ENCODE measurements at regions not wholly inside any gene's neighbourhood (a gene's known extent, or its start where the extent isn't known, plus 50 kb on each side); places are given as distances from the start of the nearest gene placed in this dataset.

GRCh38 chr22:49446145-49446758, 381.4 kb downstream of the BRD1 start:
- no peak for DNase-seq (ENCODE audit: insufficient read length, low spot score)
- FAIRE-seq: no peak
- TF ChIP-seq POLR2AphosphoS5 (IDR thresholded peaks at IDR 0.05; ENCODE audit: low read depth, low read length) (no peak), SPI1 (IDR thresholded peaks at IDR 0.05; ENCODE audit: low read depth, low read length) (no peak), POLR2A (IDR thresholded peaks at IDR 0.05; ENCODE audit: low read depth, low read length) (no peak), TAF1 (IDR thresholded peaks at IDR 0.05; ENCODE audit: low read depth, low read length) (no peak), POU2F2 (IDR thresholded peaks at IDR 0.05; ENCODE audit: low read depth, low read length) (no peak), PAX5 (IDR thresholded peaks at IDR 0.05; ENCODE audit: insufficient read depth, low read length, severe bottlenecking) (no peak)

- DNase-seq (ENCODE audit: insufficient read length, low spot score): no peak
- FAIRE-seq: no peak
- TF ChIP-seq PAX5 (IDR thresholded peaks at IDR 0.05; ENCODE audit: insufficient read depth, low read length, severe bottlenecking) (no peak), TAF1 (IDR thresholded peaks at IDR 0.05; ENCODE audit: low read depth, low read length) (no peak), POLR2A (IDR thresholded peaks at IDR 0.05; ENCODE audit: low read depth, low read length) (no peak), POU2F2 (IDR thresholded peaks at IDR 0.05; ENCODE audit: low read depth, low read length) (no peak), SPI1 (IDR thresholded peaks at IDR 0.05; ENCODE audit: low read depth, low read length) (no peak), POLR2AphosphoS5 (IDR thresholded peaks at IDR 0.05; ENCODE audit: low read depth, low read length) (no peak)
These were observed 382.9 kb downstream of the BRD1 start for GRCh38 chr22:49444781-49445180.

GRCh38 chr22:49440931-49441330, 386.7 kb downstream of the BRD1 start:
- FAIRE-seq: no peak
- TF ChIP-seq POLR2A (IDR thresholded peaks at IDR 0.05; ENCODE audit: low read depth, low read length) (no peak), POLR2AphosphoS5 (IDR thresholded peaks at IDR 0.05; ENCODE audit: low read depth, low read length) (no peak)
- no peak for DNase-seq (ENCODE audit: insufficient read length, low spot score)

DNA sequence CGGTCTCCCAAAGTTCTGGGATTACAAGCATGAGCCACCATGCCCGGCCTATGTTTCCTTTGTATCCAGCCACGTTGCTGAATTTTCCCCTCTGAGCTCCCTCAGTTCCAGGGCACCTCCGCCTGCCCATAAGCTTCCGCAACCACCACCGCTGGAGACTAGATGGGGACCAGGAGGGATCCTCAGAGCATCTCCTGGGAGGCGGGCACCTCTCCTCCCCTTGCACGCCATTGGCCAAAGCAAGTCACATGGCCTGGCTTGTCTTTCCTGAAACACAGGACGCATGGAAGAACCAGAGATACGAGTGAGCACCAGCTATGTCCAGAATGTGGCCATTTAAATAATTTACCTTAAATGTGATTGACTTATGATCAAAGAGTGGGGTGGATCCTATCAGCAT, 388.3 kb downstream of the BRD1 start:
- DNase-seq (ENCODE audit: insufficient read length, low spot score): no peak
- TF ChIP-seq SPI1 (IDR thresholded peaks at IDR 0.05; ENCODE audit: low read depth, low read length): no peak
- no peak for TF ChIP-seq POLR2AphosphoS5 (IDR thresholded peaks at IDR 0.05; ENCODE audit: low read depth, low read length)
- TF ChIP-seq TAF1 (IDR thresholded peaks at IDR 0.05; ENCODE audit: low read depth, low read length): no peak
- TF ChIP-seq POU2F2 (IDR thresholded peaks at IDR 0.05; ENCODE audit: low read depth, low read length): no peak
- no peak for TF ChIP-seq PAX5 (IDR thresholded peaks at IDR 0.05; ENCODE audit: insufficient read depth, low read length, severe bottlenecking)
- TF ChIP-seq POLR2A (IDR thresholded peaks at IDR 0.05; ENCODE audit: low read depth, low read length): no peak
- no peak for FAIRE-seq

- no peak for FAIRE-seq
- DNase-seq (ENCODE audit: insufficient read length, low spot score): no peak
- TF ChIP-seq POLR2A (IDR thresholded peaks at IDR 0.05; ENCODE audit: low read depth, low read length) (no peak), TAF1 (IDR thresholded peaks at IDR 0.05; ENCODE audit: low read depth, low read length) (no peak), PAX5 (IDR thresholded peaks at IDR 0.05; ENCODE audit: insufficient read depth, low read length, severe bottlenecking) (no peak), SPI1 (IDR thresholded peaks at IDR 0.05; ENCODE audit: low read depth, low read length) (no peak), POLR2AphosphoS5 (IDR thresholded peaks at IDR 0.05; ENCODE audit: low read depth, low read length) (no peak), POU2F2 (IDR thresholded peaks at IDR 0.05; ENCODE audit: low read depth, low read length) (no peak)
These were observed 389.7 kb downstream of the BRD1 start for GRCh38 chr22:49437956-49438355.

DNA sequence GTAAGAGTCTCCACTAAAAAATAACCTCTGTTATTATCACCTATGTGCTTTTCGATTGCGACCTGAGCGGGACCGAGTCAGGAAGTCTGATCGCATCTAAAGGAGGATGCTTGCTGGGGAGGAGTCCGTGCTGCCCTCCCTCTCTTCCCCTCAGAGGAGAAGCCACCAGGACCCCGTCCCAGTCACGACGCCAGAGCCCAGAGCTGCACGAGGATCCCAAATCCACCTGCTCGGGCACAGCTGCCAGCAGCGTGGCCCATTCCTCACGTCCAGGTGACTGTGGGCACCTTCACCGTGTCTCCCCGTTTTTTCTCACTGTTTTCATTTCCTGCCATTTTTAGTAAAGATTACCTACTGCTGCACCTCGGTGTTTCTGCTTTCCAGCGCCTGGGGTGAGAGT, 390.3 kb downstream of the BRD1 start:
- TF ChIP-seq PAX5 (IDR thresholded peaks at IDR 0.05; ENCODE audit: insufficient read depth, low read length, severe bottlenecking): no peak
- no peak for TF ChIP-seq TAF1 (IDR thresholded peaks at IDR 0.05; ENCODE audit: low read depth, low read length)
- no peak for TF ChIP-seq POU2F2 (IDR thresholded peaks at IDR 0.05; ENCODE audit: low read depth, low read length)
- no peak for TF ChIP-seq POLR2A (IDR thresholded peaks at IDR 0.05; ENCODE audit: low read depth, low read length)
- no peak for TF ChIP-seq SPI1 (IDR thresholded peaks at IDR 0.05; ENCODE audit: low read depth, low read length)
- TF ChIP-seq POLR2AphosphoS5 (IDR thresholded peaks at IDR 0.05; ENCODE audit: low read depth, low read length): no peak
- FAIRE-seq (no peak), DNase-seq (ENCODE audit: insufficient read length, low spot score) (no peak)

GRCh38 chr22:49436056-49436455, 391.6 kb downstream of the BRD1 start:
- DNase-seq (ENCODE audit: insufficient read length, low spot score) (no peak), FAIRE-seq (no peak)
- TF ChIP-seq TAF1 (IDR thresholded peaks at IDR 0.05; ENCODE audit: low read depth, low read length) (no peak), POU2F2 (IDR thresholded peaks at IDR 0.05; ENCODE audit: low read depth, low read length) (no peak), POLR2AphosphoS5 (IDR thresholded peaks at IDR 0.05; ENCODE audit: low read depth, low read length) (no peak), SPI1 (IDR thresholded peaks at IDR 0.05; ENCODE audit: low read depth, low read length) (no peak), POLR2A (IDR thresholded peaks at IDR 0.05; ENCODE audit: low read depth, low read length) (no peak), PAX5 (IDR thresholded peaks at IDR 0.05; ENCODE audit: insufficient read depth, low read length, severe bottlenecking) (no peak)

- no peak for TF ChIP-seq POLR2A (IDR thresholded peaks at IDR 0.05; ENCODE audit: low read depth, low read length)
- no peak for TF ChIP-seq SPI1 (IDR thresholded peaks at IDR 0.05; ENCODE audit: low read depth, low read length)
- no peak for TF ChIP-seq PAX5 (IDR thresholded peaks at IDR 0.05; ENCODE audit: insufficient read depth, low read length, severe bottlenecking)
- TF ChIP-seq POLR2AphosphoS5 (IDR thresholded peaks at IDR 0.05; ENCODE audit: low read depth, low read length): no peak
- no peak for TF ChIP-seq POU2F2 (IDR thresholded peaks at IDR 0.05; ENCODE audit: low read depth, low read length)
- no peak for TF ChIP-seq TAF1 (IDR thresholded peaks at IDR 0.05; ENCODE audit: low read depth, low read length)
- FAIRE-seq: no peak
These were observed 392.1 kb downstream of the BRD1 start for GRCh38 chr22:49435596-49435995.

GRCh38 chr22:49433717-49434611, 393.7 kb downstream of the BRD1 start:
- no peak for DNase-seq (ENCODE audit: insufficient read length, low spot score)
- no peak for FAIRE-seq
- no peak for TF ChIP-seq POU2F2 (IDR thresholded peaks at IDR 0.05; ENCODE audit: low read depth, low read length)
- TF ChIP-seq POLR2A (IDR thresholded peaks at IDR 0.05; ENCODE audit: low read depth, low read length): no peak
- TF ChIP-seq TAF1 (IDR thresholded peaks at IDR 0.05; ENCODE audit: low read depth, low read length): no peak
- no peak for TF ChIP-seq SPI1 (IDR thresholded peaks at IDR 0.05; ENCODE audit: low read depth, low read length)
- no peak for TF ChIP-seq POLR2AphosphoS5 (IDR thresholded peaks at IDR 0.05; ENCODE audit: low read depth, low read length)
- TF ChIP-seq PAX5 (IDR thresholded peaks at IDR 0.05; ENCODE audit: insufficient read depth, low read length, severe bottlenecking): no peak

More at GRCh38 chr22:49435596-49435995, 392.1 kb downstream of the BRD1 start:
- DNase-seq (ENCODE audit: insufficient read length, low spot score): no peak

Measured in GM12891 (cell line).